Activated gamma-delta T cell treated with anti-CD3 and anti-CD28 coated beads, Interleukin-2, amount 50 U/mL, for 16 hours (primary cell): ENCODE measurements at regions not wholly inside any gene's neighbourhood (a gene's known extent, or its start where the extent isn't known, plus 50 kb on each side); places are given as distances from the start of the nearest gene placed in this dataset.

Source experiments
- DNase-seq: peaks from one replicate; pipeline ENCODE4 v3.0.0-alpha.2; 2020; ENCODE audit warnings: low read depth

DNA sequence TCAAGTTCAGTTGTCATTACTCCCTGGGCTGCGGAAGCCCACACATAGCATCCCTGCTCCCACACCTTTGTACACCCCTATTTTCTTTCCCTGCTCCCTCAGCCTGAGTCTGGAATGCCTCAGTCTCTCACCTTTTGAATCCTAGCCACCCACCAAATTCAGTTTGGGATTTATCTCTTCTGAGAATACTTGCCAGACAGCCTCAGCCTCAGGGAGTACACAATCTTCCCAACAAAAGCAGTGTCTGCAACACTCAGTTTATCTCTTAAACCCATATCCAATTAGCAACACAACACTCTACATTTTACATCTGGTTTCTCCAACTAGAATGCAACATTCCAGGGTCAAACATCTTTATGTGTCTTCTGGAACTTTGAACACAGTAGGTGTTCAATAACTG is 190.2 kb downstream of the GPAM start:
- no peak for DNase-seq

DNA sequence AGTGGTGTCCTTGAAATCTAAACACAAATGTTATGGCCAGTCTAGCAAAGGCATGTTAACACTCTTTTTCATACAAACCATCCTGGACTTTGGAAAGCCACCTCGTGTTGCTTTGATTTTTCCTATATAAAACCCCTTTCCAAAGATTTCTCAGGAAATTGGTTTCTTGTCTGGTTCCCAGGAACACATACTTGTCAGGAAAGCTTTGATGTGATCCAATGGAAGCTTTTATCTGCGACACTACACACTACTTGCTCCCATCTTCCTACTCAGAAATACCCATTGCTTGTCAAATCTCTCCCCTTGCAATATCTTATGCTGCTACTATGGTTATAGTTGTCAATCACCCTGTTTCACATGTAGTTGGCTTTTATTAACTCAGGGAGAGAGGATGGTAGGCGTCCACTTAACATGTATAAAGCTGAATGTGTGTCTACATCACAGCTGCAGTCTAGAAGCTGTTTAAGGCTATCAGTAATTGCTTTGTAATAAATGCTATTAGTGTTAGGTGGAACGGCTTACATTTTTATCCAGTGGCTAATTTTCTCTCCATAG is 189.6 kb downstream of the GPAM start:
- DNase-seq = no peak

DNA sequence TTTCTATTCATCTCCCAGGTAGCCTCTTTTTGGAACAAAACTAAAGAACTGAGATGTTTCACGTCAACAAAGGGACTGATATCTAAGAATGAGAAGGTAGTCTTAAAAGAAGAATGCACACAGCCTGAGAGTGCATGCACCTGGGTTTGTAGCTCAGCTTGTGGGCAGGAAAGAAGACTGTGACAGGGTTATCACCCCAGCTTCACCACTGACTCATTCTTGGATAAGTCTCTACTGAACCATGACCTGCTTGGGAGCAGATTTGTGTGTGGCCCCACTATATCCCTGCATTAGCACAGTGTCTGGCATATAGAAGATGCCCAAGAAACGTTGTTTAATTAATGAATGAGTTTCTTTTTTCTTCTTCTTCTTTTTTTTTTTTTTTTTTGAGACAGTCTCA is 187.5 kb downstream of the GPAM start:
- no peak for DNase-seq

- no peak for DNase-seq
These were observed 184.8 kb downstream of the GPAM start for GRCh38 chr10:111998728-111999127.

DNA sequence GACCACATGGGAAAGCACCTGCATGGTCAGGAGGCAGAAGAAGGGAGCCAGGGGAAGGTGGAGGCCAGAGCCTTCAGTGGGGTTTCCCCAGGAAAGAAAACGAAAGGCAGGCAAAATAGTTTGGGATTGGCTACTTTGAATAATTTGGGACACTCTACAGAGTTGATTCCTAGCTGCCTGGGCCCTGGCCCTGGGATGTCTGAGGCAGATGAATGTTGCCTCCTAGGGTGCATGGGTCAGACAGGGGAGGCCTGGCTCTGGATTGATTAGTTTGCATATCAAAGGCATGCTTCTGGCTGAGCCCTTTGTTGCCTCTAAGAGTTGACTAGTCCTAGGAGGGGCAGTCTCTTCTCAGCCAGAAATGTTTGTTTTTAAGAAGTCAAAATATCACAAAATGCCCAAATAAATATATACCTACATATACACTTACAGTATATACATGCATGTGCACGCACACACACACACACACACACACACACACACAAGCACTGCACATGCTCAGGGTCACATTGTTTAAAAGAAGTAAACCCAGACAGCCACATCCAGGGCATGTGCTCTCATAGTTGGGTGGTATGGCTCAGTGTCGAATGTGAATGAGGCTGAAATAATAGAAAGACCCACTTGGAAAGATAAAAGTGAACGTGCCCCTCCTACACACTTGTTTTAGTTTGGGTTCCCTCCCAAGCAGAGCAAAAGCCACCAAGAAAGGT is 184.2 kb downstream of the GPAM start:
- no peak for DNase-seq

DNA sequence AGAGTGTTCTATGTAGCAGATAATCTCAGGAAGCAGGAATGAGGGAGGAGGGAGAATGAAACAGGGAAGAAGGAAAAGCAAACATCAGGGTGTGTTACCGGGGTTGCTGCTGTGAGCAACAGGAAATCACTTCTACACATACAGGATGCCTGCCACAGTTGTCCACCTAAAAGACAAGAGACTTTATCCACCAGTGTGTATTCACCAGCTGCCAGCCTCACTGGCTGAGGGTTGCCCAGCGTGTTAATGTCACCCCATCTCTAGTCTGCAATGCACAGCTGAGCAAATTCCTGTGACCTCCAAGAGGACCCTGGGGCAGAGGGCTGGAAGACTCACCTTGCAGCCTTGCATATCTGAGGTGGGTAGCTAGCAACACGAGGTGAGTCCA is 183.7 kb downstream of the GPAM start:
- no peak for DNase-seq

DNA sequence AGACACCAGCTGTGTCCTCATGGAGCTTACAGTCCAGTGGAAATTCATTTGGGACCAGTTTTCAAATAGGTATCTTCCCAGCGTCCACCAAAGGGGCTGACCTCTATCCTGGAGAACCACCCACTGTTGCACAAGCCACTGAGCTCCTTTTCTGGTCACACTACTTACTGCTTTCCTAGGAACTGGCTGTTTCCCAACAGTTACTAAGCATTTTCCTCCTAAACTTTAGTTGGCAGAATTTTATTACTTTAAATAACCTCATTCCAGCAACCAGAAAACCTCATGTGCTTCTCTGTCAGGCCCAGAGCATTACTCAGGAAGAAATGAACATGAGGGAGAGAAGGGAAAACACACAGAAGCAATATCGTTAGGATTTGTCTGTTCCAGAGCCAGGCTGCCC is 183.1 kb downstream of the GPAM start:
- no peak for DNase-seq

GRCh38 chr10:112002206-112002605 is 181.4 kb downstream of the GPAM start:
- DNase-seq = no peak

GRCh38 chr10:112004075-112004474 is 179.5 kb downstream of the GPAM start:
- no peak for DNase-seq

DNA sequence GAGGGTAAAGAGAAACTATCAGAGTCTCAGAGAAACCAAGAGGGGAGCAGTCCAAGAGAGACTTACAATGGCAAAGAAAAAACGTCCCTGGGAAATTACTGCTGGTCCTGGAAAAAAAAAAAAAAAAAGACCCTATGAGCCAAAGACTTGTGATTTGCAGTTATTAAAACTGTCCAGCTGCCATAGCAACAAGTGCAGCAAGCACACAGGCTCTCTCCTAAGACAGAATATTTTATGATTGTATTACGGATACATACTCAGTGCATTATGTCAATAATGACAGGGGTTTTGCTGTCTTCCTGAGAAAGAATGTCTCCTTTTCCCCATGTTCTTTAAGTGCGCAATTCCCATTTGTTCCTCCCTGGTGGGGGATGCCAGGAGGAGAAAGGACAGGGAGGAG is 178.5 kb downstream of the GPAM start:
- DNase-seq = no peak

DNA sequence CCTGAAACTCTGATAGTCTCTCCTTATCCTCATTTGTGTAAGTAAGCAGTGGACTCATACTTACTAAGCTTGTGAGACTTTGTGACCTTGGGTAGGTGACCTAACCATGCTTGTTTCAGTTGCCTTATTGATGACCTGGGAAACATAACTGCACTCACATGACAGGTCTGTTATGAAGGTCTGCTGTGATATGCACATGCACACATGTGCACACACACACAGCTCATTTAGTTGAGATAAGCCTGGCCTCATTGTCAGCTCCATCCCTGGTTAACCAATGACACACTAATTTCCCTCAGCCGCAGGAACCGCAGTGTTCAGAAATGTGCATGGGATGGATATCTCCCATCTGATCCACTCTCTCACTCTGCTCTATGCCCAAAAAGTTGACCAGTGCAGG is 177.2 kb downstream of the GPAM start:
- no peak for DNase-seq

- DNase-seq = no peak
These were observed 176.7 kb downstream of the GPAM start for GRCh38 chr10:112006831-112007230.

DNA sequence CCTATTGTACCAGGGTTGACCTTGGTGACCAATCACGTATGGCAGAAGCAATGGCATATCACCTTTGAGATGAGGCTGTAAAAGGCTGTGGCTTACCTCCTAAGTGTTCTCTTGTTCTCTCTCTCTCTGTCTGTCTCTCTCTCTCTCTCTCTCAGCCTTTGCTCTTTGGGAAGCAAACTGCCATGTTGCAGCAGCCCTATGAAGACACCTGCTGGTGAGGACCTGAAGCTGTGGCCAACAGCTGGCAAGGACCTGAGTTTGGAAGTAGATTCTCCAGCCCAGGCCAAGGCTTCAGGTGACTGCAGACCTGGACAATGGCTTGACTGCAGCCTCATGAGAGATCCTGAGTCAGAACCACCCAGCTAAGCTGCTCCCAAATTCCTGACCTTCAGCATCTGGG is 161.4 kb downstream of the GPAM start:
- no peak for DNase-seq

GRCh38 chr10:112024079-112024478 is 159.5 kb downstream of the GPAM start:
- no peak for DNase-seq

GRCh38 chr10:112025228-112025627 is 158.3 kb downstream of the GPAM start:
- no peak for DNase-seq

DNA sequence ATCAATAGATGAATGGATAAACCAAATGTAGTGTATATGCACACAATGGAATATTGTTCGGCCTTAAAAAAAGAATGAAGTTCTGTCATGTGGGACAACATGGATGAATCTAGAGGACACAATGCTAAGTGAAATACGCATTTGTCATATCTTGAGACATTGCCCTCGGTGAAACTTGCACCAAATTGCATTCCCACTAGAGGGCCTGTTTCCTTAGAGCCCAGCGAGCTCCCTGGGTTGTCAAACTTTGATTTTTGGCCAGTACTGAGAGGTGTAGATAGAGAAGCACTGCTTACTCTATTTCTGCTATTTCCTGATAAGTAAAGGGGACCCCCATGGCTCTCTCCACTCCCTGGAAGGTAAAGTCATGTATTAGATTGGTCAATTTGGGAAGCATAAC is 157.1 kb downstream of the GPAM start:
- no peak for DNase-seq

DNA sequence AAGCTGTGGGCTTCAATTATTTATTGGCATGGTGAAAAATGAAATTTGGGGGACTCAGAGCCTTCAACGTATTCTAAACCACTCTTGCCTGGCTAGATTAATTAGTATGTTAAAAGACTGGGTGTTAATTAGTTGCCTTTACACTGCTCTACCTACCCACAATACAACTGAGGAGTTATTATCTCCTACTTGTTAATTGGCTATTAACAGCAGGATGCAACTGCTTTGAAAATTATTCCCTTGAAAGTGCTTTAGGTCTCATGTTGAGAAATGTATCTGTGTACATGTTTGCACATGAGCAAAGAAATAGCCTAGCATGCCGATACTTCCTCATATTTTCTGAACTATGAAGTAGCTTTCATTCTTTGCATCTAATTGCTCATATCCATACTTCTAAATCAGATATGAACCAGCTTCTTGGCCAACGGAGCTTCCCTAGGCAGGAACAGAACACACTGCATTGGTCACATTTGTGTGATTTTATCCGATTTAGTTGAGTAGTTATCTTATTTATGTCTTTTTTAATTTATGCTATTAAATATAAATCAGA is 155.8 kb downstream of the GPAM start:
- no peak for DNase-seq

DNA sequence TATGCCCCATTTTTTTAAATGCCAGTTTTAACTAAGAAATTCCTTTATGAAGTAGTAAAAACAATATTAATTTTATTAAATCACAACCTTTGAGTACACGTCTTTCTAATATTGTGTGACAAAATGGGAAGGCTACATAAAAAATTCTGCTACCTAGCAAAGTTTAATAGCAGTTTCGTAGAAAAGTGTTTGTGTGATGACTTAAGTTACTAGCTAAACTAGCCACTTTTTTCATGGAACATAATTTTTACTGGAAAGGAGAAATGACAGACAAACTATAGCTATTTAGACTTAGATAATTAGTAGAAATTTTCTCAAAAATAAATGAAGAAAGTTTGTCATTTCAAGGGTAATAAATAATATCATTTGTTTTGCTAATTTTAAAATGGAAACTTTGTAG is 153.1 kb downstream of the GPAM start:
- no peak for DNase-seq

DNA sequence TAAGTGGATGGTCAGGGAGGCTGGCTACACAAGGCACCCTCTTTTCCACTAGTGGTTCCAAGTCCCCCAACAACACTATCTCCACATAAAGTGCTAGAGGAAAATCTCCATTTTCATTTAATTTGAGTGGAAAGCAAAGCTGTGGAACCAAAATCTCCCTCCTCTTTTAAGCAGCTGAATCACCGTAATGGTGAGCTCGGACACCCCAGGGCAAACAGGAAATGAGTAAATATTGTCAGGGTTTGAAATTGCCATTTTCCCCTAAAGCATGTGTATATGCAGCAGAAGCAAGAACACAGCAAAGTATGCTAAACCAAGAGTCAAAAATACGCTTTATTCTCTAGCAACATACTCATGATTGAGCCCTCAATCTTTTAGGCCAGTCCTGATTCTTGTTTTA is 143.7 kb downstream of the GPAM start:
- DNase-seq = no peak

GRCh38 chr10:112040696-112041095 is 142.9 kb downstream of the GPAM start:
- DNase-seq = no peak

DNA sequence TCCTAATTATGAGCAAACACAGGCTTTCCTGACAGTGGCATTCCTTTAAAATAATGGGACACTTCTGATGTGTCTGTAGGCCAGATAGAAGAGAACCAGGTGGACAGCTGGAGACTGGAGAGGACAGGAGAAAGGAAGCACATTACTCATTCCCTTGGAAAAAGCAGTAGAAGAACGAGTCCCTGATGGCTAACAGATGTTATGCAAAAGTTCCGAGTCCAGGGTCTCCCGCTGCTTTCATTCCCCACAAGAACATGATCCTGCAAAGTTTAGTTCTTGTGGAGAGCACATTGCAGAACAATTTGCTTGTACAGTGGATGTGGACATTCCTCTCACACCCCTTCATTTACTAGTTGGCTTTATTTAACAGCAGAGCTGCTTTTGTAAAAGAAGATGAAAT is 137.6 kb downstream of the GPAM start:
- no peak for DNase-seq

DNA sequence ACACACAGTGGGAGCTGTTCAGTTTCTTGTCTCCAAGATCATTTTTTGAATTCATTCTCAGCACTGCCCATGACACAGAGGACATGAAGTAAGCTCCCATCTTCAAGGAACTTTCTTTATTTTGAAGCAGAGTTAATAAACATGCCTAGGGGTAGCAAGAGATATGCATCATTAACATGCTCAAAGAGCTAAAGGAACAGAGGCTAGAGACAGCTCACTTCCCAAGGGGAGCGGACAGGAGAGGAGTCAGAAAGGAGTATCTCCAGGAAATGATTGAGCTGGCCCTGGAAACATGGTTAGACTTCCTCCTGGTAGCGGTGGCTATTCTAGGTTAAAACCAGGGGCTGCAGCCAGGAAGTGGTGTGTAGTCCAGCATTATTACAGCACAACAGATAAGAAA is 135.9 kb downstream of the GPAM start:
- no peak for DNase-seq

- no peak for DNase-seq
These were observed 131.4 kb downstream of the GPAM start for GRCh38 chr10:112052166-112052565.

GRCh38 chr10:112053895-112054294 is 129.7 kb downstream of the GPAM start:
- no peak for DNase-seq
